GM12865 (cell line): ENCODE measurements at regions not wholly inside any gene's neighbourhood (a gene's known extent, or its start where the extent isn't known, plus 50 kb on each side); places are given as distances from the start of the nearest gene placed in this dataset.

ENCODE experiments used
- DNase-seq: peaks from one replicate; pipeline ENCODE4 v3.0.0; 2010; ENCODE audit warnings: low read depth
- H3K4me3 ChIP-seq: 2 replicates; pipeline ENCODE4 v1.5.1; 2011; ENCODE audit warnings: mild to moderate bottlenecking, low read depth, low read length, control low read depth
- CTCF ChIP-seq: IDR thresholded peaks from 2 replicates; pipeline ENCODE4 v1.5.1; 2011; ENCODE audit warnings: low read length, control low read depth, low read depth, inconsistent platforms; ENCODE audit not compliant: insufficient read depth; ENCODE audit errors: missing control alignments

DNA sequence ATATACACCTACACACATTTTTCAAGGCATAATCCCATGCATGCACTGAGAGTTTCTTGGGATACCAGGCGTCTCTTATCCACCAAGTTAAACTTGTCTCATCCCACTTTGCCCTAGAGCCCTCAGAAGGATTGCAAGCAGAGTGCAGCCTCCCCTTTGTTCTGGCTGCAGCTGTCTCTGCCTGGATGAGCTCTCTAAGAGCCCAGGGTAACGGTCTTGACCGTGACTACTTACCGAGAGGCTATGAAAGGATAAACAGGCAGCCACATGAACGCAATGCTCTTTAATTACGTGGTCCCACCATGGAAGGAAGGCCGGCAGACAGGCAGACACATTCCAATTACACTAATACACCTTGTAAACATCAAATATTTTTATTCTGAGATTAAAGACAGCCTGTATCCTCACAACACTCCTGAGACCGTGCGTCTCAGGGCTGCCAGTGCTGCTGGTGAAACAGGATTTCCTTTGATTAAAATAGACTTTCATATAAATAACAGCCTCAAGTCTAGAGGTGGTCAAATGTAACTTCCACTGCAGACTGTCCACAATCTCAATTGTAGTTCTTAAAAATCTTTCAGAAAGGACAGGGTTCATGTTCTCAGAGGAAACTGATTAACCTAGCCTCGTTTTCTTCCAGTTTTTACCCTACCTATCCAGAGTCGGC lies 210.0 kb upstream of the PRDM1 start:
- TF ChIP-seq CTCF = no peak
- no peak for DNase-seq
- no peak overlapping the region for H3K4me3 ChIP-seq

GRCh38 chr6:105874835-105875626 lies 211.1 kb upstream of the PRDM1 start:
- DNase-seq = peak; percentile 39
- no peak overlapping the region for H3K4me3 ChIP-seq

GRCh38 chr6:105873799-105874198 lies 212.3 kb upstream of the PRDM1 start:
- no peak for DNase-seq
- no peak overlapping the region for H3K4me3 ChIP-seq
- no peak for TF ChIP-seq CTCF

More at GRCh38 chr6:105874835-105875626, 211.1 kb upstream of the PRDM1 start:
- no peak for TF ChIP-seq CTCF

DNA sequence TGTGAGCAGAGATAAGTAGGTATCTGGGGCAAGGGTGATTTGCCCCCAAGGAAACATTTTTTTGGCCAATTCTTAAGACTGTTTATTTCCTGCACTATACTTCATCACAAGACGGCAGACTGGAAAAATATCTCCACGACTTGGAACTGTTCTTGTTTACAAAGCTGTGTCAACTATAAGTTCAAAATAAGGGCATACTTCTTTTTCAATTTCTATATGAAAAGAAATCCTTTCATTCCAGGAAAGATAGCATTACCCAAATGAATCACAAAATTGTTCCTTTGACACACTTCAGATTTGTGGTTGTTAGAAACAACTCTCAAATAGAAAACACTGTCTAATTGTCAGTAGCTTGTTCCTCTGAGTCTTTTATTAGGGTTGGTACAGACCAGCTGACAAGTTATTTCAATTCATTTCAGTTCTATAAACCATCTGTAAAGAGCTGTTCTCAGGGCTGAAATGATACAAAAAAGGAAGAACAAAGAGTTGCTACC lies 212.9 kb upstream of the PRDM1 start:
- DNase-seq = peak; percentile 24
- no peak for TF ChIP-seq CTCF
- H3K4me3 ChIP-seq = no peak overlapping the region

- DNase-seq = no peak
- no peak for TF ChIP-seq CTCF
- H3K4me3 ChIP-seq = no peak overlapping the region
Measured at GRCh38 chr6:105872249-105872648, 213.9 kb upstream of the PRDM1 start.

GRCh38 chr6:105871542-105871941 lies 214.6 kb upstream of the PRDM1 start:
- DNase-seq = no peak
- no peak for TF ChIP-seq CTCF
- H3K4me3 ChIP-seq = no peak overlapping the region
